Tibial nerve (tissue), 4 donors: ENCODE measurements at regions not wholly inside any gene's neighbourhood (a gene's known extent, or its start where the extent isn't known, plus 50 kb on each side); places are given as distances from the start of the nearest gene placed in this dataset.
"Not testable (repeated sequence)": the region's sequence is repeated elsewhere in the genome, so short reads cannot be mapped to it uniquely, and the experiment has no call there.

ENCODE experiments used
- EP300 ChIP-seq, 2 donors: sonication (generic); formaldehyde crosslinking; IDR thresholded peaks; one replicate each; pipeline ENCODE4 v1.6.1; 2017; ENCODE audit warnings: antibody characterized with exemption in 2 of 2, mild to moderate bottlenecking in 1 of 2
- POLR2A ChIP-seq, 2 donors: fragments of 450-650 bp; IDR thresholded peaks; one replicate each; pipeline ENCODE4 v1.6.1; 2017; ENCODE audit warnings: antibody characterized with exemption in 2 of 2, mild to moderate bottlenecking in 2 of 2, moderate library complexity in 2 of 2
- TF ChIP-seq, protein P1 (sequence below), 5 experiments: fragments of 200-600 bp in 3 of 5; fragments of 450-650 bp in 2 of 5; sonication (generic) in 3 of 5; IDR thresholded peaks; one replicate each; pipeline ENCODE4 v1.5.1; 2016 to 2019; ENCODE audit warnings: antibody characterized with exemption in 5 of 5, mild to moderate bottlenecking in 3 of 5, moderate library complexity in 2 of 5

- TF ChIP-seq, protein P1, sequence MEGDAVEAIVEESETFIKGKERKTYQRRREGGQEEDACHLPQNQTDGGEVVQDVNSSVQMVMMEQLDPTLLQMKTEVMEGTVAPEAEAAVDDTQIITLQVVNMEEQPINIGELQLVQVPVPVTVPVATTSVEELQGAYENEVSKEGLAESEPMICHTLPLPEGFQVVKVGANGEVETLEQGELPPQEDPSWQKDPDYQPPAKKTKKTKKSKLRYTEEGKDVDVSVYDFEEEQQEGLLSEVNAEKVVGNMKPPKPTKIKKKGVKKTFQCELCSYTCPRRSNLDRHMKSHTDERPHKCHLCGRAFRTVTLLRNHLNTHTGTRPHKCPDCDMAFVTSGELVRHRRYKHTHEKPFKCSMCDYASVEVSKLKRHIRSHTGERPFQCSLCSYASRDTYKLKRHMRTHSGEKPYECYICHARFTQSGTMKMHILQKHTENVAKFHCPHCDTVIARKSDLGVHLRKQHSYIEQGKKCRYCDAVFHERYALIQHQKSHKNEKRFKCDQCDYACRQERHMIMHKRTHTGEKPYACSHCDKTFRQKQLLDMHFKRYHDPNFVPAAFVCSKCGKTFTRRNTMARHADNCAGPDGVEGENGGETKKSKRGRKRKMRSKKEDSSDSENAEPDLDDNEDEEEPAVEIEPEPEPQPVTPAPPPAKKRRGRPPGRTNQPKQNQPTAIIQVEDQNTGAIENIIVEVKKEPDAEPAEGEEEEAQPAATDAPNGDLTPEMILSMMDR (IDR thresholded peaks at IDR 0.05): not testable (repeated sequence)
- not testable (repeated sequence) for TF ChIP-seq POLR2A, EP300 (IDR thresholded peaks at IDR 0.05)
Observed at GRCh38 chr18:15001795-15002107, 253.8 kb downstream of the ANKRD30B start.
